Eye (tissue), 1 donor: ENCODE measurements at regions not wholly inside any gene's neighbourhood (a gene's known extent, or its start where the extent isn't known, plus 50 kb on each side); places are given as distances from the start of the nearest gene placed in this dataset.
"Not testable (repeated sequence)": the region's sequence is repeated elsewhere in the genome, so short reads cannot be mapped to it uniquely, and the experiment has no call there.

ENCODE experiments used
- DNase-seq: peaks from one replicate; pipeline ENCODE4 v3.0.0-alpha.2; 2015

DNA sequence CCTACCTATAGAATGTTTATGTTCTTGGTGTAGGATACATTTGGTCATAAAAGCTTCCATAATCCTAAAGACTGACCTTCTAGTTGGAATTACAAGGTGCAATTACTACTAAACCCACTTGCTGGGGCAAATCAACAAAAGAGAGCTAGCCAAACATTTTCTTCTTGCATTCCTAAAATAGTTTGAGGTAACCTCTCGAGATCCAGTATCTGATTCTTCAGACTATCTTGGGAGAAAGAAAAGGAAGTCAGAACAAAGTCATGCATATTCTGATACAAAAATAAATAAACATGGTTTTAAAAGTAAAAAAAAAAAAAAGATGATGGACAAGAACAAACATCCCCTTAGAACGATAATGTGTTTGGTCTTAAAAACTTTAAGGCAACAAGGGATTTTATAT, 294.2 kb upstream of the RSPO3 start:
- no peak for DNase-seq

DNA sequence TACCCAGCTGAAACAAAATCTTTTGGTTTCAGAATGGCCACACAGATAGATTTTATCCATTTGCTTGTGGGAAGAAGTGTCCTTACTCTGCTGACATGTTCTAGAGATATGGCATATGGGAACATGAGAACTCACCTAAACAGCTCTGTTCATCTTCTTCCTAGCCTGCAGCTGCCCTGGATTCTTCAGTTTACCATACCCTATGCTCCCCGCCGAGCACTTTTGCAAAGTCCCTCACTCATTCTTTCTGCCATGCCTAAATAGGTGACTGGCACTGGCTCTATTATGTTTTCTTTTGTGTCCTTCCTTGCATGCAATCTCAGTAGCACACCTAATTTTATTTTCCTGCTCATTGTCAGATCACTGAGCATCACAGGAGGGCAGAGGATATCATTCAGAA, 293.7 kb upstream of the RSPO3 start:
- no peak for DNase-seq

DNA sequence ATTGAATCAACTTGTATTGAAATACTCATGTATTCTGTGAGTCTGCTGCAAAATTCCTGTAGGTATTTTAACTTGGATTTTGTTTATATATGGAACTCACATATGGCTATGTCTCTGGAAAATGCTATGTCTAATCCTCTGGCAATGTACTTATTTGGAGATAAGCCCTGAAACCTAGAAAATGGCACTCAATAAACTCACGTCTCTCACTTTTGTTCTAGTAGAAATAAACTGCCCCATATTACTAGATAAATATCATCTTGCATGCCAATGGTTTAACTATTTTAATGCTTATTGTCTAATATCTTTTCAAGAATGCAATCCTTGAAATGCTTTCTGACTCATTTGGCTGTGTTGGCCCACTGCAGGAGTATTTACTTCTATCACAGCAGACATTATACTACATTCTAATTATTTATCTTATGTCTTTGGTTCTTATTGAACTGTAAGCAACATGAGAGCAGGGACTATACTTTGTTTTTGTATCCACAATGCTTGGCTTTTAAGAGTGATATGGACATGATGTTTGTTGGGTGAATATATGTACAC, 292.2 kb upstream of the RSPO3 start:
- no peak for DNase-seq

DNA sequence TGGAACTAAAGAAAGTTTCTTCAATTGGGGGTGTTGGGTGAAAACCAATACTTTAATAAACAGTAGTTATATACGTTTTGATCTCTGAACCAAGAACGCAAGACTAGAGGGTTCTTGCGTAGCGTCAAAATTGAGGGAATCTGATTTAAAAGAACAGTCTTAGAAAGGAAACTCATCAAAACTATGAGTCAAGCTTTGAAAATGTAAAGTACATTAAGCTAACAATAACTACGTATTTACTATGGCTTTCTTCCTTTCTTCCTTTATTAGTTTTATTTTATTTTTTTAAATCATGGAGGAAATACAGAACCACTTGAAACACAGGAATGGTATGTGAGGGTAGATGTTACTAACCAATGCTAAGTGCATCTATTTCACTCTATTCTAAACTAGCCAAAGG, 287.0 kb upstream of the RSPO3 start:
- no peak for DNase-seq

DNA sequence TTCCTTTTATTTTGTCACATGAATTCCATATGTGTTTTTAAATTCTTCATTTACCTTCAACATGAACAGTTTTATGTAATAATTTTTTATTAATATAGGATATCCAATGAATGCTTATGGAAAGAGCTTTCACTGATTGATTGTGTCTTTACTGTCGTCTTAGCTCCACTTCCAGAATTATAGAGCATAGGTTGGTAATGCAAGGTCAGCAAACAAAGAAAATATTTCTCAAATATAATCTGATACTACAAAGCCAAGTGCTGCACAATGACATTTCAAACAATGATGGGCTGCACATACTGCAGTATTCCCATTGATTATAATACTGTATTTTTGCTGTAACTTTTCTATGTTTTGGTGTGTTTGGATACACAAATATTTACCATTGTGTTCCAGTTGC, 275.7 kb upstream of the RSPO3 start:
- no peak for DNase-seq

DNA sequence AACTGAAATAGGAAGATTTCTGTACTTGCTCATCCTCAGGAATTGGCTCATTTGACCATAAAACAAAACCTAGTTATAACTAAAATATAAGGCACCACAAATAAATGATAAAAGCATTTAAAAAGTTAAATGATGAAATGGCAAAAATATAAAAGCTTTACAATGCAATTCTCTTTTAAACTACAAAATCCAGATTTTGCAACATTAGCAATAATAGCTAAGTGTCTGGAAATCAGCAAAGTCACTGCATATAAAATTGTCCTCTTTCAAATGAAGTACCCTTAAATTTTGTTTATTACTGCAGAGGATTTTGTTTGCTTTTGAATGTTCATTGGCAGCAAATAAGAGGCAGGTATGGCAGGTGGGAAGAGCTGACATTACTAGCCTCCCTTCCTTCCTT, 270.4 kb upstream of the RSPO3 start:
- no peak for DNase-seq

DNA sequence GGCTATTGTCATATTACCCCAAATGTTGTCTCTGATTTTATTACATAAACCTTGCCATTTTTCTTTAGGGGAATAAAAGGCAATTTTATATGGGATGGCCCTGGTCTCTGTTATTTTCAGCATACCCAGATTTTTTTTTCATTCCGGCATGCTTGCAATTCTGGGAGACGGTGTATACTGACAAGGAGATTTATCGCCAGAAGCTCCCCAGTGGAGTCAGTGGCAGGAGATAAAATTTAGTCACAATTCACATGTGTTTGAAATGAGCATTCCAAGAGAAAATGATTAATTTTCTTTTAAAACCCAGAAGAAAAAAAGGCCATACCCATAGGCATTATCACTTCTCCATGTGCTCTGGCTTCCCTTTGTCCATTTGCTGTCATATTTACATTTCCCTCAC, 250.8 kb upstream of the RSPO3 start:
- no peak for DNase-seq

DNA sequence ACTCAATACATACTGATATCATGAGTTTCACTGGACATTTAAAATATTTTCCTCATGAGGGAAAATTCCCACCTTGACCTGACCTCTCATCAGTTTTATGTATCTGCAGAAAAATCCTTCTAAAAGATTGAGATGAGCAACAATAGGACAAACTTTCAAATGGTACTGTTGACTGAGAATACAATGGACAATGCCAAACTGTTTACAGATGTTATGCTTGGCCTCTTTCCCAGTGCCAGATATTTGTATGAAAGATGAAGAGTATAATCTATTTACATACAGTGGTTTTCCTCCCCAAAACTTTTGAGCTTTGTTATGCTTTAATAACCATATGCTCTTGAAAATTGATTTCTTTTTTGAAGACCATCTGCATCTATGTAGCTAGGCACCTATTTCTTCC, 245.1 kb upstream of the RSPO3 start:
- DNase-seq: peak; percentile 16

DNA sequence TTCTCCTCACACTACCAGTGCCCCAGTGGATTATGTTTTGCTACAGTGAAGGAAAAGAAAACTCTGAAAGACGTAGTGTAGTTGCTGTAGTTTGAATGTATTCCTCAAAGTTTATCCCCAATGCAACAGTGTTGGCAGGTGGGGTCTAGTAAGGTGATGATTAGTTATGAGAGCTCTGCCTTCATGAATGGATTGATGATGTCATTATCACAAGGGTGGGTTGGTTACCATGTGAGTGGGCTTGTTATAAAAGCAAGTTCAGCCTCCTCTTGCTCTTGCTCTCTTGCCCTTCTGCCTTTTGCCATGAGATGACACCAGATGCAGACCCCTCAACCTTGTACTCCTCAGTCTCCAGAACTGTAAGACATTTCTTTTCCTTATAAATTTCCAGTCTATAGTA, 244.7 kb upstream of the RSPO3 start:
- no peak for DNase-seq

DNA sequence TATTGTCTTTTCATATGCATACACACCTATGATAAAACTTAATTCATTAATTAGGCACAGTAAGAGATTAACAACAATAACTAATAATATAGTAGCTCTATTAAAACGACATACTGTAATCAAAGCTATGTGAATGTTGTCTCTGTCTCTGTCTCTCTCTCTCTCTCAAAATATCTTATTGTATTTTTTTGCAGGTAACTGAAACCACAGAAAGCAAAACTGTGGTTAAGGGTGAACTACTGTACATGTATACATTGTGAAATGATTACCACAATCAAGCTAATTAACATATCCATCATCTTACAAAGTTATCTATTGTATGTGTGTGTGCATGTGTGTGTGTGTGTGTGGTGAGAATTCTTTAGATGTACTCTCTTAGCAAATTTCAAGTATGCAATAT, 242.0 kb upstream of the RSPO3 start:
- DNase-seq: no peak

DNA sequence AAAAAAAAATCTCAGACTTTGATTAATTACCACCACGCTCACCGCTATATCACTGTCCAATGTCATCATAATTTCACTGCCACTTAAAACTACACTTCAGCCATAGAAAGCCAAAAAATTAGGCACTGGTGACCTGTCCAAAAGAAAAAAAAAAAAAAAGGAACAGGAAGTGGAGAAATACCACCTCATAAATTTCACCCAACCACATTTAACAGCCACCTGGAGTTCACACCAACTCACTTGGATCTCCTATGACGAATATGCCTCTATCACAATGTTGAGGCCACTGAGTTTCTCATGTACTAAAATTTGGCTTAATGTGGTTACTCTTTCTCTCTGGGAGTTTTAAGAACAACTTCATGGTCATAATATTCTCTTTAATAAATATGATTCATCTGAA, 237.5 kb upstream of the RSPO3 start:
- DNase-seq: no peak

DNA sequence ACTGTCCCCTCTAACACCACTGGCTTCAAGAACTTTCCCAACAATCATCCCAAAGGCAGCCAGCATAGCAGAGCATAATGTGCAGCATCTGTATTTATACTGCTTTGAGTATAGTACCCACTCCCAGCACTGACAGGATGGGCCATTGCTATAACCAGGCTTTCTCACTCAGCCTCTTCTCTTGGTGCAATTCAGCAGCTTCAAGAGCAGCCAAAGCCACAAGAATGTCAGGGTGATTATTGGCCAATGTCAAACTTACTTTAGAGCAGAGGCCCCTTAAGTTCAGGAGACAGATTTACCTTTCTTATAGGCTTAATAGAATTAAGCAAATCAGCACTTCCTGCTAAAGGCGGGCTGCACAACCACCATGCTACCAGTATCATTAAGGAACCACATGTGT, 232.4 kb upstream of the RSPO3 start:
- DNase-seq: no peak

DNA sequence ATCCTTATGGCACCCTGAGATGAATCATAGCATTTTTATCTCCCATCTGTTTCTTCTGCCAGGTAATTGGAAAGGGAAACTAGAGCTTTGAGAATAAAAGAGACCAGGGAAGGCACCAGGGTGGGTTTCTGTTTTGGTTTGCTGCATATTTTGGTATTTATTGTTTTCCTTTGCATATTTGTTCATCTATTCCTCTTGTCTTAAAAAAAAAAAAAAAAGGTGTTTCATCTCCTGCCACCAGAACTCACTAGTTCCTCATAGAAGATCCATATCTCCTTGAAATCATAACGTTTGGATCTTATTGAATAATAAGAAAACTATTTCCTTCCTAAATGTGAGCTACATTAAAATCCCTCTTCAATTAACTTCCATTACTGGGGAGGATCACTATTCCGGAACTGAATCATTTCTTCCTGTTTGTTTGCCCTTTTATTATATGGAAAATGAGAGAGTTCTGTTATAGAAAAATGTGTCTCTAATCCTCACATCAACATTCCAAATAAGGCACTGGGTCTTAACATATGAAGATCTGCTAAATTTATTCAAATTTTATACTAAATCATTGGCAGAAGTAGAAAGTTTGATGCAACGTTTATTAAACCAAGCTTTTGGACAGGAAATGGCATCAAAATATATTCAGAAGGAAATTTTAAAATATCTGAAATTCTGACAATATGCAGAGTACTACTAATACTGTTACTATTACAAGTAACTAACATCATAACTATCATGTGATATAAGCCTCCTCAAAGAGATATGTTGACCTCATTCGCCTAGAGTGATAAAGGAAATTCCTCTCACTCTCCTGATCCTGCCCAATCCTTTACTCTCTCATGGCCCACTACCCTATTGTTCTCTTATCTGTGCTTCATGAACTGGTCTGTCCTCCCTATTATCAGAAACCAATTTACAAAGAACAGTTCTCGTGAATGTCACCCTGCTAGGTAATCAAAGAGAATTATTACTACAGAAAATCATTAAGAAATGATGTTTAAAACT, 229.4 kb upstream of the RSPO3 start:
- no peak for DNase-seq

DNA sequence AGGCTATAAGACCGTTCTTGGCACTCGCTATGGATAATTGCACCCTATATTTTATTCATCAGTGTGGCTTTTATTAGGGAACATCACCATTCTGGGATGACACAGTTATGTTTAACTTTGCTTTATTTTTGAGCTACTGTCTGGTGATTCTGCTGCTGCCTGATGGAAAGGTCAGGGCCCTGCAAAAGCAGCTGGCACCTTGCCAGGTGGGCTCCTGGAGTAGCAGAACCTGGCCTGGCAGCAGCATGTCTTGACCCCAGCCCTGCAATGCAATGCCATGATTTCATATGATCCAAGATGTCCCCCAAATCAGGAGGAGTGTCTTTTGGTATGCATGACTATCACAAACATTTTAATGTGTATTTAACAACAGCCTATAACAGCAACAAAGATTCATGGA, 228.4 kb upstream of the RSPO3 start:
- no peak for DNase-seq

DNA sequence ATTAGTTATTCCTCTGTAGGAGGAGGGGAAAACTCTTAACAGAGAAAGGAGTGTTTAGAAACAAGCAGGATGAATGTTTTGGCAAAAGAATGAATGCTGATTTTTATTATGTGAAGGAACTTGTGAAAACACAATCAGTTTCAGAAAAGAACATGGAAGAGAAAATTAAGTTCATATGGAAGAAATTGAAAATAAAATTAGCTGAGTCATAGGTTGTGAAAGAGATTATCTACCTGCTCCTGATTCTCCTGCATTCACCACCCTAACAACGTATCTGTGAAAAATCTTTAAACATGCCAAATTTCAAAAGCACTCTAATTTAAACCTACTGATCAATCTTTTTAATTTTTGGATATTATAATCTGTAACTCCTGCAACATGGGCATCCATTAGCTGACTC, 227.3 kb upstream of the RSPO3 start:
- no peak for DNase-seq

DNA sequence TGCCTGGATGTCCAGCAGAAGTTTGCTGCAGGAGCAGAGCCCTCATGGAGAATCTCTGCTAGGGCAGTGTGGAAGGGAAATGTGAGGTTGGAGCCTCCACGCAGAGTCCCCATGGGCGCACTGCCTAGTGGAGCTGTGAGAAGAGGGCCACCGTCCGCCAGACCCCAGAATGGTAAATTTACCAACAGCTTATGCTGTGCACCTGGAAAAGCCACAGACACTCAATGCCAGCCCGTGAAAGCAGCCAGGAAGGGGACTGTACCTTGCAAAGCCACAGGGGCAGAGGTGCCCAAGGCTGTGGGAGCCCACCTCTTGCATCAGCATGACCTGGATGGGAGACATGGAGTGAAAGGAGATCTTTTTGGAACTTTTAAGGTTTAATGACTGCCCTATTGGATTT, 225.6 kb upstream of the RSPO3 start:
- not testable (repeated sequence) for DNase-seq

DNA sequence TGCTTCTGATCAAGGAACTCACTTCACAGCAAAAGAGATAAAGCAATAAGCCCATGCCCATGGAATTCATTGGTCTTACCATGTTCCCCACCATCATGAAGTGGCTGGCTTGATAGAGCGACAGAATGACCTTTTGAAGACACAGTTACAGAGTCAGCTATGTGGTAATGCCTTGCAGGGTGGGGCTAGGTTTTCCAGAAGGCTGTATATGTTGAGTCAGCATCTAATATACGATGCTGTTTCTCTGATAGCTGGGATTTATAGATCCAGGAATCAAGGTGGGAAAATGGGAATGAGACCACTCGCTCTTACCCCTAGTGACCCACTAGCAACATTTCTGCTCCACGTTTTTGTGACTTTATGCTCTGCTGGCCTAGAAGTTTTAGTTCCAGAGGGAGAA, 220.7 kb upstream of the RSPO3 start:
- no peak for DNase-seq

DNA sequence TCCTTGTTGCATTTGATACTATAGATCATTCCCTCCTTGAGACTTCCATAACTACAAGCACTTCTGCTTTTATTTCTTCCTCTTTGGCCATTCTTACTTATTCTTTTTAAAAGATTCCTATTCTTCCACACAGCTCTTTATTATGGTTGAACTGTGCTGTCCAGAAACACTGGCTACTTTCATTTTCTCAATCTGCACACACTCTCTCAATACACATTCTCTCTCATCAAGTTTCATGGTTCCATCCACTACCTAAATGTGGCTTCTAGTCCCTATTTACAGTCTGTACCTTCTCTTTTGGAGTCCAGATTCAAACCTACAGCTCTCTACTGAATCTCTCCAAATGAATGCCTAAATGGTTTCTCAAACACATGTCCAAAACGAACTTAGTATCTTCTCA, 214.3 kb upstream of the RSPO3 start:
- no peak for DNase-seq

DNA sequence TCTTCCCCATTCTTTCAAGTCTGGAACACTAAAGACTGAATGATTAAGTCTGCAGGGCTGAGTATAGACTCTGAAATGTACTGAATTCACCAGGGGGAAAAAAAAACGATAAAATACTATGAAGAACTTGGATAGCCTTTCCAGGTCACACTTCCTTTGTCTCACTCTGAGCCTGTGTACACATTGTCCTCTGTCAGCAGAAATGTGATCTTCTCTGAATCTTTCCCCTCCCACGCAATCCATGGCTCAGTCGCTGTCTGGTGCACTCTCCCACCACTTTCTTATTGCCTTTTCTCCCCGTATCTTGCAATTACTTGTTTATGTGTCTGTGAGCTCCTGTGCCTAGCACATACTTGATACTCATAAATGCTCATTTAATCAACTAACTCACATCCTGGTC, 212.6 kb upstream of the RSPO3 start:
- DNase-seq: no peak

DNA sequence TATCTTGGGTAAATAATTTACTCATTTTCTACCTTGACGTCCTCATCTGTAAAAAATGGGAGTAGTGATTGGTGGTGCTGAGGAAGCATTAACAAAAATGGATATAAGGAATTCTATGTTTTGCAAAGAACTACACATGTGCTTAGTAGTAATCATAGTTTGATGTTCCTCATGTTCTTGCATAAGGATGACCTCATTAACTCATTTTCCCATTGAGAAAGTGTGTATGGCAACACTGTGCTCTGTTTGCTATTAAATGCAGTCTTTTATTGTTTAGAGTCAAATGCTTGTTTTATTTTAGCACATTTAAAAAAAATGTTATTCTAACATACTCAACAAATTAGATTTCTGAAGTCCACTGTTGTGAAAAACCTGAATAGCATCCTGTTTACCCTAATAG, 211.2 kb upstream of the RSPO3 start:
- DNase-seq: no peak

DNA sequence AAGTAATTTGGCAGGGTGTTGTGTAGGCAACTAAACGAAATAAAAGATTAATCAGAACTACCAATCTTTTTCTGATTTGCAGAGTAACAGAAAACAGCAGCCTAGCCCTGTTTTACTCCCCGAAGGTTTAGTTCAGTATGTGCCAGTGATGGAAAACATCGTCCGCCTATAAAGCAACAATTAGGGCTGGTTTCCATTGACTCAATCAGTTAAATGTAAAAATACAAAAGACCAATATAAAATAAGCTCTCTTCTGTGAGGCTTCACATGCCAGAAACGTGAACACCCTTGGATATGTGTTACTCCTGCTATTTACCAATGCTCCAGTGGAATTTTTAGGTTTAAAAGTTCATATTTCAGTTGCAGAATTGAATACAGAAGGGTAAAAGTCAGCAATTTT, 210.5 kb upstream of the RSPO3 start:
- peak; percentile 8 for DNase-seq

DNA sequence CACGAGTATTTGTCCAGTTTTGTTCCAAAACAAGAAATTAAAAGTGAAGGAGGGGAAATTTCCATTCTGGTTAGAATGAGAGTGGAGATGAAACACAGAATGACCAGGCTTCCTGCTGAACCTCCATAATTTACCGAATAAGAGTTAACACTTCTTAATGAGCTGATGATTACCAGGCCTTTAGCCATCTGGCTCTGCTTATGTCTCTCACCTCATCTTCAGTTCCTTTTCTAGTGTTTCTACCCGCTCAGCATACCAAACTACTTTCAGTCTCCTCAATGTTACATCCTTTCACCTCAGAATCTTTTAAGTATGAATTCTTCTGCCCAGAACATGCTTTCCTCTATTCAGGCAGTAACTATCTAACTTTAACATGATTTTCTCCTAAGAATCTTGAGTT, 209.0 kb upstream of the RSPO3 start:
- DNase-seq: no peak

DNA sequence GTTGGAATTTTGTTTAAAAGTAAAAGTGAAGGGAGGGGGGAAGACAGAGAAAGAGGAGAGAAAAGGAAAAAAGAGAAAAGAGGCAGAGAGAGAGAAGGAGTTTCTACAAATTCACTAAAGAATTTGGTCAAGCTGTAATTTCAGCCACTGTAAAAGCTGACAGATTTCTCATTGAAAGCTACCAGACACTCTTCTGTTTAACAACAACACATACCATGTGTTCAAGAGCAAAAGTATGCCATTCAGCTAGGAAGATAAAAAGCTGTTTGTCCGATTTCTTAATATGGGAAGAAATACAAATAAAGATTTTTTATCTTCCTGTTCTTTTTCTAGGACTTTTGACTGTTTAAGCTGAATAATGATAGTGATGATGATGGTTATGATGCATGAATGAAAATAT, 204.8 kb upstream of the RSPO3 start:
- DNase-seq: no peak

DNA sequence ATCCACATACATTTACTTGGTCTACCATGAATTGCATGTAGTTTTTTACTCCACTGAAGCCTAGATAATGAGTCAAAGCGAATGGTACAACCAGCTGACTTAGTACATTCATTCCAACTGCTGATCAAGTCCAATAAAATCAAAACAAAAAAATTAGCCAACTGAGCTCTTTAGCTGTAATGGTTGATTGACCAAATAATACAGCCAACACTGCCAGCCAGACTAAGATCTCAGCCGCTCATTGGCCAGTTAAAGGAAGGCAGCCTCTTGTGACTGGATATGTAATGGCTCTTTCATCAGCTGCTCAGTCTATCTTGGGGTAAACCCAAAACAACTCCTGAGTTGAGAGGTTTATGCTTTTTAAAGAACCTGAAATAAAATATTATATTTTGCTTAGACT, 204.3 kb upstream of the RSPO3 start:
- DNase-seq: peak; percentile 10

DNA sequence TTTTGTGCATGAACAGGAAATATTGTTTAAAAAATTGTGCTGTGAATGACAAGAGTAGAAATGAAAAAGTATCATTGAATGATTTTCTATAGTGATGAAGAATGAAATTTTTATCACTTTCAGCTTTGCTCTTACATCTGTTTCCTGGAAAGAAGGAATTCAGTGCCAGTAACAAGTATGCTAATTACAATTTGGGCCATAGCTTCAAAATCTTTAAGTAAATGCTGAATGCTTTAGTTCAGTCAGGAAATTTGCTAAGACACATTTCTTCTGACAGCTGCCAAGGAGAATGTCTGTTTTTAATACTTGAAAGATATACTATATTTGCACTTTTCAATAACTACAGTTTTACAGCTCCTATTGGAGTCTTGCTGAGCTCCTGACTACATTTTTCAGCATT, 203.7 kb upstream of the RSPO3 start:
- peak; percentile 36 for DNase-seq
